ENCODE measurements at regions not wholly inside any gene's neighbourhood (a gene's known extent, or its start where the extent isn't known, plus 50 kb on each side); places are given as distances from the start of the nearest gene placed in this dataset.

DNA sequence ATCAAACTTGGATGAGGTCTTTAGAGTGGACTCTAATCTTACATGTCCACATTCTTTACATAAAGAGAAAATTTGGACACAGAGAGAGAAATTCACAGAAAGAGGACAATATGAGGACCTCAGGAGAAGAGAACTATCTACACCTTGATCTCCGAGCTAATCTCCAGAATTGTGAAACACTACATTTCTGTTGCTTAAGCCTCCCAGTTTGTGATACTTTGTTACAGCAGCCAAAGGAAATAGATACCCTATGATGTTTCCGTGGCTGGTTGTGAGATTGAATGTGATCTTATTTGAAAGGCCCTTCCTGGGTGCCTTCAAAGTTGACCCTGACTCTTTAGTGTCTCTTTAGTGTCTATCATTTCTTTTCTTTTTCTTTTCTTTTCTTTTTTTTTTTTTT, 326.1 kb upstream of the CLNK start:
- ATAC-seq (ENCODE audit: low FRiP score) (no peak), DNase-seq (ENCODE audit: low spot score) (no peak)
- TF ChIP-seq, protein P1, sequence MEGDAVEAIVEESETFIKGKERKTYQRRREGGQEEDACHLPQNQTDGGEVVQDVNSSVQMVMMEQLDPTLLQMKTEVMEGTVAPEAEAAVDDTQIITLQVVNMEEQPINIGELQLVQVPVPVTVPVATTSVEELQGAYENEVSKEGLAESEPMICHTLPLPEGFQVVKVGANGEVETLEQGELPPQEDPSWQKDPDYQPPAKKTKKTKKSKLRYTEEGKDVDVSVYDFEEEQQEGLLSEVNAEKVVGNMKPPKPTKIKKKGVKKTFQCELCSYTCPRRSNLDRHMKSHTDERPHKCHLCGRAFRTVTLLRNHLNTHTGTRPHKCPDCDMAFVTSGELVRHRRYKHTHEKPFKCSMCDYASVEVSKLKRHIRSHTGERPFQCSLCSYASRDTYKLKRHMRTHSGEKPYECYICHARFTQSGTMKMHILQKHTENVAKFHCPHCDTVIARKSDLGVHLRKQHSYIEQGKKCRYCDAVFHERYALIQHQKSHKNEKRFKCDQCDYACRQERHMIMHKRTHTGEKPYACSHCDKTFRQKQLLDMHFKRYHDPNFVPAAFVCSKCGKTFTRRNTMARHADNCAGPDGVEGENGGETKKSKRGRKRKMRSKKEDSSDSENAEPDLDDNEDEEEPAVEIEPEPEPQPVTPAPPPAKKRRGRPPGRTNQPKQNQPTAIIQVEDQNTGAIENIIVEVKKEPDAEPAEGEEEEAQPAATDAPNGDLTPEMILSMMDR (IDR thresholded peaks at IDR 0.05), result no peak

DNA sequence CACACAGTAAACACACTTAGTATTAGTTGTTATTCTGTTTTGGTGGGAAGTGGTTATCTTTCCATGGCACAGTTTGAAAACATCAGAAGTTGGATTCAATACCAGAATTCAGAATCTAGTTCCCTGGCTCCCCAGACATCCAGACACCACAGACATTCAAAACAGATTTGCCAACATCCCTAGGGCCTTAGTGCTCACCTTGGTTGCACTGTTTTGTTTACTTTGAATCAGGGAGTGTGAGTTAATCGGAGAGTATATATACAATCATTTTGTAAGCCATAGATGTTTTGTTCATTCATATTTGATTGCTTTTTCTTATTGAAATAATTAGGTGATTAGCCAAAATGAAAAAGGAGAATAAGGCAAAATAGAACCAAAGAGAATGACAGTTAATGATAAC, 324.7 kb upstream of the CLNK start:
- no peak for ATAC-seq (ENCODE audit: low FRiP score)
- no peak for DNase-seq (ENCODE audit: low spot score)
- TF ChIP-seq, protein P1 (IDR thresholded peaks at IDR 0.05), result no peak

DNA sequence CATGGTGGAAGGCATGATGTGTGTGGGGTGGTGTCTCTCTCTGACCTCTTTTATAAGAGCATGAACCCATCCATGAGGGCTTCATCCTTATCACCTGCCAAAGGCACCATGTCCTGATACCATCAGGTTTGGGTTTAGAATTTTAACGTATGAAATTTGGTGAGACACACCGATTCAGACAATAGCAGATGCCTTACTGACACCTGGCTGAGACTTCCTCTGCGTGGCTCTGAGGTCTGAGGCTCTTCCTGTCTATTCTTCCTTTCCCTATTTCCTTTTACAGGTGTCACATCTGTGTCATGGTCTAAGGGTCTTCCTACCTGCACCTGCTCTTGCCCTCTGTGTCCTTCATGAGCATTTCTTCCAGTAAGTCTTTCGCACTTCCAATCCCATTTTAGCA, 320.7 kb upstream of the CLNK start:
- DNase-seq (ENCODE audit: low spot score), result no peak
- ATAC-seq (ENCODE audit: low FRiP score), result no peak
- TF ChIP-seq, protein P1 (IDR thresholded peaks at IDR 0.05), result no peak

DNA sequence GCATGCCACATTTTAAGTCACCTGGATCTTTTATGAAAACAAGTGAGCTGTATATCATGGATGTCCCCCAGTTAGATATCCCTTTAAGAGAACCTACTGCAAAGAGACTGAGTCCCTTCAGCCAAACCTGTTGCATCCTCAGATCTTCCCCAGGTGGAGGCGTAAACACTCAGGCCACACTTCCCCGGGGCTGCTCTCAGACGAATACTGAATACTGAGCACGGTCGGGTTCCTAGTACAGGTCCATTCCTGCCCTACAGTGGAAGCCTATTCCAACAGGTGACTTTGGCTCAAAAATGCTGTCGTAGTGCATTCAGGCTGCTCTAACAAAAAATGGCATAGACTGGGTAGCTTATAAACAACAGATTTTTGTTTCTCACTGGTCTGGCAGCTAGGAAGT, 320.2 kb upstream of the CLNK start:
- no peak for ATAC-seq (ENCODE audit: low FRiP score)
- no peak for DNase-seq (ENCODE audit: low spot score)
- TF ChIP-seq, protein P1 (IDR thresholded peaks at IDR 0.05), result no peak

DNA sequence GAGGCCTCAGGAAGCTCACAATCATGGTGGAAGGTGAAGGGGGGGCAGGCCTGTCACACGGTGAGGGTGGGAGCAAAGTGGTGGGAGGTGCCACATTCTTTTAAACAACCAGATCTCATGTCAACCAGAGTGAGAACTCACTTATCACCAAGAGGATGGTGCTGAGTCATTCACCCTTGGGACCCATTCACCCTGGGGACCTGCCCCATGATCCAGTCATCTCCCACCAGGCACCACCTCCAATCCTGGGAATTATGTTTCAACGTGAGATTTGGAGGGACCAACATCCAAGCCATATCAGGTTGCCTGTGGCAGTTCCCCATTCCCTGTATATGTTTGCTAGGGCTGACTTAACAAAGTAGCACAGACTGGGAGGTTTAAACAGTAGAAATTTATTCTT, 318.4 kb upstream of the CLNK start:
- ATAC-seq (ENCODE audit: low FRiP score) (no peak), DNase-seq (ENCODE audit: low spot score) (no peak)
- TF ChIP-seq, protein P1 (IDR thresholded peaks at IDR 0.05), result no peak

DNA sequence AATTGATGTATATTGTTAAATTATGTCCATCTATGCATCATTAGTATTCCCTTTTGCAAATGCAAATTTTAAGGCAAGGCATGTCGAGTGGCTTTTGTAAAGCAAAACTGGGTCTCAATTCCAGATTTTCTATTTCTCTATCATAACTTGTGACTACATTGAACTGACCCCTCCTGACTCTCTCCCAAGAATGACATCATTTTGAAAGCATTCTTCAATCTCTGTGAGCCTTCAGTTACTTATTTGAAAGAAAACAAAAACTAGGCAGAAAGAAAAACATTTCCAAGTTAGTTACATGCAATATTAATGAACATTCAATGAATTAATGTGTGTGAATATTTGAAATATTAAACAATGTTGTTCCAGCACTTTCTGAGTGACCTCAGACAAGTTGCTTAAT, 314.3 kb upstream of the CLNK start:
- no peak for ATAC-seq (ENCODE audit: low FRiP score)
- TF ChIP-seq, protein P1 (IDR thresholded peaks at IDR 0.05), result no peak

DNA sequence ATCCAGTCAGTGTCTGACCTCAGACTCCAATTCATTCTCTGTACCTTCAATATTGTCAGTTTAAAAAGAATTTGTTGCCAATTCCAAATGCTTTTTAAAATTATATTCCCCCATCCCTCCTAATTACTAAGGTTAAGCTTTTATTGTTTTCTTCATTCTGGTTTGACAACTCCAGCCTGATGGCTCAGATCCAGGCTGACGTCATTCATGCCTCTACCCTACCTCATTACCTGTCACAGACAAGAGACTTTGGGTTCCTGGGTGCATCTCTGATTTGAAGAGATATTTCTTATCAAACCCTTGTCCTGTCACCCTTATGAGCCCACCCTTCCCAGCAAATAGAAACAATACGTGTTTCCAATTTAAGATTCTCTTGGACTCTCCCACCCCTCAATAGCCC, 300.2 kb upstream of the CLNK start:
- TF ChIP-seq, protein P1 (IDR thresholded peaks at IDR 0.05), result no peak
- no peak for ATAC-seq (ENCODE audit: low FRiP score)
- DNase-seq (ENCODE audit: low spot score), result no peak

More for the DNA sequence above, 314.3 kb upstream of the CLNK start:
- no peak for DNase-seq (ENCODE audit: low spot score)
